IPS DF 4.7 (cell line): ENCODE measurements at regions not wholly inside any gene's neighbourhood (a gene's known extent, or its start where the extent isn't known, plus 50 kb on each side); places are given as distances from the start of the nearest gene placed in this dataset.
"Not testable (repeated sequence)": the region's sequence is repeated elsewhere in the genome, so short reads cannot be mapped to it uniquely, and the experiment has no call there.

Experiments used
- DNase-seq: peaks from one replicate; pipeline ENCODE4 v3.0.0-alpha.2; 2013; ENCODE audit warnings: low spot score; ENCODE audit errors: extremely low read depth

DNA sequence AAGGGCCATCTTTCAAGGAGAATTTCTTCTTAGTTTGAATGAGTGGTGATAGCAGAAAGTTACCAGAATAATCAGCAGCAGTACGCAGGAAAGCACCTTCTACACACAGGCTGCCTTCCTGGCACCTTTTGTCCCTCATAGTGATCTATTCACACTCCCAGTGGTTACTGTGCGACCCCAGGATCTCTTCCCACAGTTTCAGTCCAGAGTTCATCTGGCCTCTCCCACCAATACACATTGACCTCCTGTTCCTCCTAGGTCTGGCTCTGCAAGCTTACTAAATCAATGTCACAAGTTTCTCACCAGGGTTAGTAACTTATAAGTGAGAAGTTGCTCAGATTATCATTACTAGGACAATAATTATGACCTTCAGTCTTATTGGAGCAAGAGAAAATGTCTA lies 99.1 kb upstream of the PIK3R1 start:
- no peak for DNase-seq

- DNase-seq: no peak
These were observed 100.0 kb upstream of the PIK3R1 start for GRCh38 chr5:68115584-68115983.

DNA sequence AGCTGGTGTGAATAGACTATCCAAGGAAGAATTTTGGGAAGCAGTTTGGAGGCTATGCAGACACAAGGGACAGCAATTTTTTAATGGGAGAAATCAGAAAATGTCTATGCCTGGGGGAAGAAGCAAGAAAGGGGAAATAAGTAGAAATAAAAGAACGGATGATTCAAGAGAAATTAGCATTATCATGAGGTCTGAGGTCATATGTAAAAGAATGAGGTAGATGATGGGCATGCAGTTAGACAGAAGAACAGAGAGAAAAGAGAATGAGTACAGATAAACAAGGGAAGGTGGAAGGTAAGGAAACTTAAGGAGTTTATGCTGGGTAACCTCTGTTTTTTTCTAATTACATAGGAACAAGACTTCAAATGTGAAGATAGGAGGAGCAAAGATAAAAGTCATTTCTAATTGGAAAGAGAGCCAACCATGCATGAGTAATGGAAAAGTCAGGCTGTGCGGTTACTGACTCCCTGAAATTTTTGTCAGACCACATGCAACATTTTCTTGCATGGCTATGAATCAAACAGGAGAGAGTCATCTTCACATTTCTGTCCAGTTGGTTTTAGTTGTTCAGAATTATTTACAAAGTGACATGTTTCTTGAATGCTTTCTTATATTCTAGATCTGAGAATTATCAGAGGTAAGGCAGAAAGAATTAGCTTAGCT lies 101.0 kb upstream of the PIK3R1 start:
- no peak for DNase-seq

- DNase-seq: no peak
These were observed 102.9 kb upstream of the PIK3R1 start for GRCh38 chr5:68112658-68113057.

GRCh38 chr5:68110894-68111293 lies 104.7 kb upstream of the PIK3R1 start:
- no peak for DNase-seq

GRCh38 chr5:68110264-68110663 lies 105.3 kb upstream of the PIK3R1 start:
- no peak for DNase-seq

DNA sequence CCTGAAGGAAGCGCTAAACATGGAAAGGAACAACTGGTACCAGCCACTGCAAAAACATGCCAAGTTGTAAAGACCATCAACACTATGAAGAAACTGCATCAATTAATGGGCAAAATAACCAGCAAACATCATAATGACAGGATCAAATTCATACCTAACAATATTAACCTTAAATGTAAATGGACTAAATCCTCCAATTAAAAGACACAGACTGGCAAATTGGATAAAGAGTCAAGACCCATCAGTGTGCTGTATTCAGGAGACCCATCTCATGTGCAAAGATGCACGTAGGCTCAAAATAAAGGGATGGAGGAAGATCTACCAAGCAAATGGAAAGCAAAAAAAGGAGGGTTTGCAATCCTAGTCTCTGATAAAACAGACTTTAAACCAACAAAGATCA lies 111.3 kb upstream of the PIK3R1 start:
- DNase-seq: not testable (repeated sequence)

DNA sequence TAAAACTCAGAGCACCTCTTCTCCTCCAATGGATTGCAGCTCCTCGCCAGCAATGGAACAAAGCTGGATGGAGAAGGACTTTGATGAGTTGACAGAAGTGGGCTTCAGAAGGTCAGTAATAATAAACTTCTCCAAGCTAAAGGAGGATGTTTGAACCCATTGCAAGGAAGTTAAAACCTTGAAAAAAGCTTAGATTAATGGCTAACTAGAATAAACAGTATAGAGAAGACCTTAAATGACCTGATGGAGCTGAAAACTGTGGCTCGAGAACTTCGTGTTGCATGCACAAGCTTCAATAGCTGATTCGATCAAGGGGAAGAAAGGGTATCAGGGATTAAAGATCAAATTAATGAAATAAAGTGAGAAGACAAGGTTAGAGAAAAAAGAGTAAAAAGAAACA lies 112.3 kb upstream of the PIK3R1 start:
- DNase-seq: not testable (repeated sequence)

DNA sequence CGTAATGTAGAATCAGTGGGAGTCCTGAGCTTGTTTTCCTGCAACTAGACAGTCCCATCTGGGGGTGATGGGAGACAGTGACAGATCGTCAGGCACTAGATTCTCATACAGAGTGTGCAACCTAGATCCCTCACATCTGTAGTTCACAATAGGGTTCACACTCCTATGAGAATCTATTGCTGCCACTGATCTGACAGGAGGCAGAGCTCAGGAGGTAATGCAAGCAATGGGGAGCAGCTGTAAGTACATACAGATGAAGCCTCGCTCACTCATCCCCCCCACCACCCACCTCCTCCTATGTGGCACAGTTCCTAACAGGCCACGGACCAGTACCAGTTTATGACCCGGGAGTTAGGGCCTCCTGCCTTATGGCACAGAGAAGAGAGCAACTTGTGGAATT lies 116.2 kb upstream of the PIK3R1 start:
- no peak for DNase-seq

GRCh38 chr5:68093455-68094159 lies 121.9 kb upstream of the PIK3R1 start:
- no peak for DNase-seq

GRCh38 chr5:68088302-68088701 lies 127.3 kb upstream of the PIK3R1 start:
- DNase-seq: no peak

DNA sequence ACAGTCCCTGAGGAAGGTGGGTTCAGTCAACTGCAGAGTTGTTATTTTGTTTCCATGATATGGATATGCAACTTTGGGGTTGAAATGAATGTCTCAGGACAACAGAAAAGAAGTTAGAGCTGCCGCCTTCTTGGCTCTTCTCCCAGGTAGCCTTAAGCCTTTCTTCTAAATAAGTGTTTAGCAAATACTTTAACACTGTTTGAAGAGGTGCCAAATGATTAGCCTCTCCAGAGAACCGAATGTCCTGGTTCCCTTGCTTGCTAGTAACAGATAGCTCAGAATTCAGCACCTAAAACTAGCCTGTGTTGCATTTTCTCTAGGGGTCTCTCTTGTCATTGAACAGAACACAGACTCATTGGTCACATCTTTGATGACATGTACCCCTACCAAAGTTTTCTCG lies 127.7 kb upstream of the PIK3R1 start:
- DNase-seq: no peak

DNA sequence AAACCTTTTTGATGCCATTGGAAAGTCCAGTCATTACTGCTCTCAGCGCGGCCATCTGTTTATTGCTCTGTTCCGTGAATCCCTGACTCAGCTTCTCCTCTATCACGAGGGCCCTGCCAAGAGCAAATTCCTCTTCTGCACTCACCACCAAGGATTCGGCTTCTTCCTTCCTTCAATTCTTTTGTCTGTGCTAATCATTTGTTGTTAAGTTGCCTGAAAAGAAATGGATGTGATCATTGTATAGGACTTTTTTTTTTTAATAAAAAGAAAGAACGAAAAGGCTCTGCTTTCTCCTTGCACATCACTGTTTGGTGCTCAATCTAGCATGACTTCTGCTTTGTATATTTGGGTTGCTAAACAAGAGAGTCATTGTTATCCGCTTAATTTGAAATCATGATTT lies 128.7 kb upstream of the PIK3R1 start:
- DNase-seq: no peak

- no peak for DNase-seq
These were observed 129.1 kb upstream of the PIK3R1 start for GRCh38 chr5:68086439-68086838.

- no peak for DNase-seq
These were observed 131.2 kb upstream of the PIK3R1 start for GRCh38 chr5:68084396-68084795.

- DNase-seq: no peak
These were observed 135.1 kb upstream of the PIK3R1 start for GRCh38 chr5:68080282-68081050.

DNA sequence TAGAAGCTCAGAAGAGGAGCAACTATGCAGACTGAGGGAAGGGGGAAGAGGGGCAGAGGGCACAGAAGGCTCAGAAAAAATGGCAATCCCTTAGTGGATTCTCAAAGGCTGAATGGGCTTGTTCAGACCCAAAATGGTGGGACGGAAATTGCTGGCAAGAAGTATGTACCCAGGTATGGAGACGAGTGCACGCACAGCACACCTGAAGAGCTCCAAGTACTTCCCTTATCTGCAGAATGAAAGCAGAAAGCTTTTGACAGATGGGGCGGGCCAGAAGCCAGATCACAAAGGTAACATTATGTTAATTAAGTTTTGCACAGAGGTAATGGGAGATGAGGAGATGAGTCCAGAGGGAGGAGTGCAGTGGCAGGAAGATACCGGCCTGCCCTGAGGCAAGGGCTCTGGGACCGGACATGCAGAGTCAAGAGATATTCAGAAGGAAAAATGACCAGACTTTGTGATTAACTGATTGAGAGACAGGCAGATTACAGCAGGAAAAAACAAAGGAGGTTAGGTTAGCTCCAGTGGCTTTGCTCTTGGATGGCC lies 138.1 kb upstream of the PIK3R1 start:
- DNase-seq: no peak

DNA sequence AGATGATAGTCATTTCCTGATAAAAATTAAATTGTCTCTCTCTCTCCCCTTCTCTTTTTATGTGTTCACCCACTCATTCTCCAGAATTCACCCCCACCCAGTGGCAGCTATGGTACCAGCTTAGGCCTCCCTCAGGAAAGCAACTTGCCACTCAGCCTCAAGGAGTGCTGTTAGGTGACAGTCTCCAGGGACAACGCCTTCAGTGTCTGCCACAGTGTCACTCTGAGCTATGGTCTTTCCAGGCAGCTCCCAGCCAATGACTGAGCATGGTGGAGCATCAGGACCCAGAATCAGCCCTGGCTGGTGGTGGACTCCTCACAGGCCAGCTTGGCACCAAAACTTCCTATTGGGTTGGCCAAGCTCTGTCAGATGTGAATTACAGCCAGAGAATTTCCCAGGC lies 140.9 kb upstream of the PIK3R1 start:
- no peak for DNase-seq

GRCh38 chr5:68074048-68074632 lies 141.4 kb upstream of the PIK3R1 start:
- no peak for DNase-seq

GRCh38 chr5:68071736-68072135 lies 143.8 kb upstream of the PIK3R1 start:
- DNase-seq: no peak

DNA sequence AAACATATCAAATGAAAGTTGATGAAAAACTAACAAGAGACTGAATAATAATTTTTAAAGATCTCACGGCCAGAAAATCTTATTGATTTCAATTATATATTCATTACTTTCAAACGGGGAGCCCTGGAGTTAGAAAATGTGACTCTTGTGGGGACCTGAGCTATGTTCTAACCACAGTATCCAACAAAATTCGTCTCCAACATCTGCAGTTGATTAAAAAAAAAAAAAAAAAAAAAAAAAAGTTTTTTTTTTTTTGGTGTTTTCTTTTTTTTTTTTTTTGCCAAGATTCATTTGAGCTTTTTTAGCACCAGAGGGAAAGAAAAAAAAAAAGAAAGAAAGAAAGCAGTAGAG lies 144.3 kb upstream of the PIK3R1 start:
- DNase-seq: no peak
